ENCODE measurements at regions not wholly inside any gene's neighbourhood (a gene's known extent, or its start where the extent isn't known, plus 50 kb on each side); places are given as distances from the start of the nearest gene placed in this dataset.
A peak's percentile ranks its signal among the peaks of the same experiment; 100 is the strongest.

DNA sequence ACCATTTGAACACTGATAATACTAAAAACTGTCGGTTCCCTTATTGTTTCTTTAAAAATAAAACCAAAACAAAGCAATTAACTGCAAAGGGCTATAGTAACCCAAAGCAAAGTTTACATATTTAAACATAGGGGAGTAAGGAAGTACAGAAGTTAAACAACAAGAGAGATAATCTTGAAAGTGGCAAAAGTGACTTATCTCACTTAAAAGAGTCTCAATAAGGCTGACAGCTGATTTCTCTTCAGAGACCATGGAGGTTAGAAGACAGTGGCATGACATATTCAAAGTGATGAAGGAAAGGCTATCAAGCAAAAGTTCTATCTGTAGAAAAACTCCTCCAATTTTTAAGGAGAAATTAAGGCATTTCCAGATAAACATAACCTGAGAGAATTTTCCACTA is 233.5 kb upstream of the HDAC9 start:
- no peak for DNase-seq

GRCh38 chr7:18265611-18266281 is 229.8 kb upstream of the HDAC9 start:
- DNase-seq = no peak

- DNase-seq = no peak
Observed at GRCh38 chr7:18268571-18268970, 227.0 kb upstream of the HDAC9 start.

- peak; percentile 9 for DNase-seq
Observed at GRCh38 chr7:18276380-18276779, 219.2 kb upstream of the HDAC9 start.

DNA sequence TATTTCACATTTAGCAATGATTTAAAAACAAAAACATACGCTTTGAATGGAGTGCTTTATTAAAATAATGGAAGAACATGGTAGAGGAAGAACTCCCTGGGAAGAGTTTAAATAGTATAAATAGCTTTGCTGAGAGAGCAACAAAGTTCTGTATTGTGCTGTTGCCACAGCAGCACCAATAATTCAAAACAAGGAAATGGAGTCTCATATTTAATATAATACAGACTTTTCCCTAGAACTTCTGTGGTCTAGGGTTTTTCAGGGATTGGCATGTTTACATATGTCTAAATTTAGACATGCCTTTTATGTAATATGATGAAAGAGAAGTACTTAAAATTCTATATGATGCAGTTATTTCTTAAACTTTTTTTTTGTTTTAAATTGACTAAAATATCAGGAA is 217.2 kb upstream of the HDAC9 start:
- no peak for DNase-seq

- no peak for DNase-seq
Observed at GRCh38 chr7:18283045-18283444, 212.5 kb upstream of the HDAC9 start.

DNA sequence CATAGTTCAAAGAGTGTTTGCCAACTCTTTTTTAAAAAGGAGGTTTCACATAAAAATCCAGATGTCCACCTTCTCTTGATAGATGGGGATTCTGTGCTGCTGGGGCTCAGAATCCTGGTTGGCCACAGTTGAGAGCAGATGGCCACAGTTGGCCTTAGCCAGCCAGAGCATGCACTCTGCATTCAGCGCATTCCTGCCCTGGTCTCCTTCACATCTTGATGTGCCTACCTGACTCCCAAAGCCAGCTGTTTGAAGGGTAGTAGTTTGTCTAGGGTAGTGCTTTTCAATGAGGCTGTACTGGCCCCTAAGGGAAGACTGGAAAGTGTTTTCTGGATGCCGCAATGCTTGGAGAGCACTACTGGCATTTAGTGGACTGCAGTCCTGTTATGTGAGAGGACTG is 208.1 kb upstream of the HDAC9 start:
- no peak for DNase-seq

- DNase-seq = no peak
Observed at GRCh38 chr7:18288322-18289037, 207.1 kb upstream of the HDAC9 start.

DNA sequence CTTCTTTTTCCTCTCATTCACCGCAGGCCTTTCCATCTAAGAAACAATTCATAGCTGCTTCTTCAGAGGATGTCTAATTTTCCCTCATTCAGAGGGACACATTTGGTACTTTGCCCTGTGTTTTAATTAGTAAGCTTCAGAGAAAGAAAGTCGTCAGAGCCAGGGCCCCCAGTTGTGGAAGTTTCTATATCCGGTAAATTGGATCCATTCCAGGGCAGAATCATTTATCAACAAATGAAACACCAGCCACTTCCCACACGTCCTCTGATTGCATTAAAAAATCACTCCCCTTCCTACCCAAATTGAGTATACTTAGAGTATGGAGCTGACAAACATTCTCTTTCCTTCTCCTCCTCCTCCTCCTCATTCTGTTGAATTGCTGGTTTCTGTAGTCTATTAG is 205.8 kb upstream of the HDAC9 start:
- DNase-seq = no peak

DNA sequence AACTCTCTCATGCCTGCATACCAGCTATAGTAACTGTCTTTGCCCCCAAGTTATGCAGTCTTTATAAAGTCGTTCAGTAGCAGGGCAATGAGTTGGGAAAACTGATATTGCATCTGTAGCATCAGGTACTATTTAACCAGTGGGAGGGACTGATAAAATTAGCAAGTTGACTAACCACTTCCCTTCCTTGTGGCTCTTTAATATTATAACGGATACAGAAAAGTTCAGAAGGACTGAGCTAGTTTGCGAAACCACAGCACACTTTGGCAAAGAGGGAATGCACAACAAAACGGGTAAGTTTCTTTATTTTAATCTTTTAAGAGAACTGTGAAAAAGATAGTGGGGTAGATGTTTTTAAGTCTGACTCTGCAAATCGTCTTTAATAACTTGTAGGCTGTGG is 205.3 kb upstream of the HDAC9 start:
- no peak for DNase-seq

- DNase-seq = no peak
Observed at GRCh38 chr7:18290865-18291264, 204.7 kb upstream of the HDAC9 start.

GRCh38 chr7:18292584-18292983 is 203.0 kb upstream of the HDAC9 start:
- no peak for DNase-seq

DNA sequence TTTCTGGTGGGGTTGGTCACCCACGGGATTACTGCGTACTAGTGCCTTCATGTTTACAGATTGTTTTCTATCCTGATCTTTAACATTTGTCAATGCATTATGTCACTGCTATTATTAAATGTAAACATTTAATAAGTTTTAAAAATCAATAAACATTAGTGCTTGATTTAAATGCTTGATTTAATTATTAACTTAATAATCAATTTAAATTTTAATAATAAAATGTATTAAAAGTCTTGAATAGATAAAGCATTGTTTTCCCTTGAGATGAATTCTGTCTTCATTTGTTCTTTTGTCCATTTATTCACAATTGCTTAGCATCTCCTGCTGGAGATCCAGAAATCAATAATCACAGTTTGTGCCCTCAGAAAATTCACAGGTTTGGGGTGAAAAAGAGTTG is 201.8 kb upstream of the HDAC9 start:
- no peak for DNase-seq

GRCh38 chr7:18294411-18294810 is 201.1 kb upstream of the HDAC9 start:
- DNase-seq = no peak

GRCh38 chr7:18295781-18296423 is 199.6 kb upstream of the HDAC9 start:
- DNase-seq = no peak

- no peak for DNase-seq
Observed at GRCh38 chr7:18302097-18302496, 193.5 kb upstream of the HDAC9 start.

- no peak for DNase-seq
Observed at GRCh38 chr7:18305866-18306265, 189.7 kb upstream of the HDAC9 start.

GRCh38 chr7:18306696-18307095 is 188.9 kb upstream of the HDAC9 start:
- DNase-seq = no peak

DNA sequence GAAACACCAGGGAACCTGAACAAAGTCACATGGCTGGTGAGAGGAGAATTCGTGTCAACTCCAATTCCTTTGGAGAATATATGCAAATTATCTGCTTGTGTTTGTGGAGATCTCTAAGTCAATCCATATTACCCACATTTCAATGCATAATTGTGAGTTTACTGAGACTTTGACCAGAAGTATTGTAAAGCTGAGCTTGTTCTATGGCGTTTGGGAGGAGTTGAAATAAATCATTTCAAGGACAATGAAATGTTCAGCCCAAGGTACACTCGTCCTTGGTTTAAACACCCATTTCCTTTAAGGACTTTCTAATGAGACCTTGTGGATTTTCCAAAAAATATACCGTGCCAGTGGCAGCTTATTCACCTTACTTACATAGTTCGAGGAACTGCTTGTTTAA is 186.6 kb upstream of the HDAC9 start:
- DNase-seq = no peak

GRCh38 chr7:18312482-18312881 is 183.1 kb upstream of the HDAC9 start:
- no peak for DNase-seq

DNA sequence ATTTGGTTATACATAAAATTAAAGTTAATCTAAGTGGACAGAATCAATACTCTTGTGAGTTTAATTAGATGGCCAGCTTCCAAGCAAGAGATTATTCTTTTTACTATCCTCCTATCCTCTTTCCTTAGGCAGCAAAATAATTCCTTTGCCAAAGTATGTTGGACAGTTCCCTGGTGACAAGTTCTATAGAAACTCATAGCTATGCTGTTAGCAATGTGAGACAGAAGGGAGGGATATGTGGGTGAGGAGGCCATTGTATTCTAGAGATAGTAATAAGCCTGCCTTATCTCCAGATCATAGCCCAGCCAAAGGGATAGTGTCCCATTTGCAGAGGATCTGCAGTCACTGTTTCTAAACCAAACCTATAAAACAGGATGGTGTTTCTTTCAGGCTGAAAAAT is 181.6 kb upstream of the HDAC9 start:
- no peak for DNase-seq

DNA sequence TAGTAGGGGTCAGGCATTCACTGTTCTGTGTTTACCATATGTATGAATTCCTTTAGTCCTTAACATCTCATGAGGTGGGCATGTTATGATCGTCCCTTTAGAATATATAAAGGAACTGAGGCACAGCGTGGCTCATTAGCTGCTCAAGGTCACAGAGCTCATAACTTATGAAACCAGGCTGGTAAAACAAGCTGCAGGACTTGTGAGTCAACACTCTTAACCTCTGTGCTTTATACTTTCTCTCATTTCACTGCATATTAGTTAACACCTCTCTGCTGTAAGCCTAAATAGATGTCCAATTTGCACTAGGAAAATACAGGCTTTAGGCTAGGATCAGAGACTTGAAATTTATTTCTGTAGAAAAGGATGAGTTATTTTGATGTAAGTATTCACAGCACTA is 180.3 kb upstream of the HDAC9 start:
- DNase-seq = no peak

DNA sequence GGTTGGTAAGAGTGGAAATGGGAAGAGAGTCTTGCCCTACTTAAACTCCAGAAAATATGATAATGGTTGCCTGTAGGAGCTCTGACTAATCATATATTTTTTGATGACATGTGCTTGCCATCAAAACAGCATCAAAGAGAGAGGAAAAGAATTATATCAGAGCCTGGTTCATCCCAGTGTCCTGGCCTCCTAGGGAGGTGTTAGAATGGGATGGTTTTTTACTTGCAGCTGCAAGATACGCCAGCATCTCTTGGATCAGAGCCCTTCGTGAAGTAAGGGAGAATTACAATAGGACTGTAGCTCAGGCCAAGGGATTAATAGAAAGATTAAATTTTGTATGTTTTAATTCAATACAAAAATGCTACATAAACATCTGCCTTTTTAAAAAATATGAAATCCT is 177.6 kb upstream of the HDAC9 start:
- DNase-seq = no peak

DNA sequence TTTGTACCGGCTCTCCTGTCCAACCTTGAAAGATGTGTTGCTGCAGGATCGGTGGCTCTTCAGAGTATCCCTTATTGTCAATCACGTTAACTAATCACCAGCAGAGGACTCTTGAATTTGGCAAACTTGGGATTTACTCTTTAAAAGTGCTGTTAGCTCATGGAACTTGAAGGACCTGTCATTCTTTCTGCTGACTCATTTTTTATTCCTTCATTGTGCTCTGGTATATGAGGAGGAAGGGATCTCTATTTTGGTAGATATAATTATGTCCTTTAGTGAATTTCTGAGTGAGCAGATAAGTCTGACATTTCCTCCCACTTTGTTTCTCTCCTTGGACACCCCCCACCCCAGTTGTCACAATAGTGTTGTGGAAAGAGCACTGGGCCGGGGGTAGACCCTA is 175.1 kb upstream of the HDAC9 start:
- DNase-seq = no peak

Data from NCI-H2171 (cell line).